GM21619 (cell line): ENCODE measurements at regions not wholly inside any gene's neighbourhood (a gene's known extent, or its start where the extent isn't known, plus 50 kb on each side); places are given as distances from the start of the nearest gene placed in this dataset.
"Not testable (repeated sequence)": the region's sequence is repeated elsewhere in the genome, so short reads cannot be mapped to it uniquely, and the experiment has no call there.

ENCODE experiments used
- ATAC-seq: cut with Tn5 transposase; IDR thresholded peaks from one replicate; pipeline ENCODE4 v1.9.1; 2021; ENCODE audit not compliant: unreplicated experiment

GRCh38 chr17:13099089-13099735 is 81.4 kb upstream of the ELAC2 start:
- no peak for ATAC-seq

- ATAC-seq = no peak
Observed at GRCh38 chr17:13096291-13096690, 78.5 kb upstream of the ELAC2 start.

GRCh38 chr17:13092010-13092409 is 74.2 kb upstream of the ELAC2 start:
- ATAC-seq = not testable (repeated sequence)

GRCh38 chr17:13088666-13089065 is 70.8 kb upstream of the ELAC2 start:
- ATAC-seq = no peak

- no peak for ATAC-seq
Observed at GRCh38 chr17:13087802-13088201, 70.0 kb upstream of the ELAC2 start.

- ATAC-seq = no peak
Observed at GRCh38 chr17:13086142-13086769, 68.4 kb upstream of the ELAC2 start.

GRCh38 chr17:13085578-13085977 is 67.8 kb upstream of the ELAC2 start:
- no peak for ATAC-seq

GRCh38 chr17:13084420-13084819 is 66.6 kb upstream of the ELAC2 start:
- no peak for ATAC-seq

GRCh38 chr17:13078591-13079385 is 61.0 kb upstream of the ELAC2 start:
- no peak for ATAC-seq

- ATAC-seq = no peak
Observed at GRCh38 chr17:13076905-13077304, 59.1 kb upstream of the ELAC2 start.

- ATAC-seq = no peak
Observed at GRCh38 chr17:13074026-13074425, 56.2 kb upstream of the ELAC2 start.

- no peak for ATAC-seq
Observed at GRCh38 chr17:13073018-13073417, 55.2 kb upstream of the ELAC2 start.

GRCh38 chr17:13070732-13071131 is 52.9 kb upstream of the ELAC2 start:
- ATAC-seq = no peak

- ATAC-seq = no peak
Observed at GRCh38 chr17:13067629-13068303, 49.9 kb upstream of the ELAC2 start.
